H4 (cell line): ENCODE measurements at regions not wholly inside any gene's neighbourhood (a gene's known extent, or its start where the extent isn't known, plus 50 kb on each side); places are given as distances from the start of the nearest gene placed in this dataset.
"Not testable (repeated sequence)": the region's sequence is repeated elsewhere in the genome, so short reads cannot be mapped to it uniquely, and the experiment has no call there.

ENCODE experiments used
- DNase-seq: peaks from one replicate; pipeline ENCODE4 v3.0.0-alpha.2; 2015; ENCODE audit warnings: low spot score

DNA sequence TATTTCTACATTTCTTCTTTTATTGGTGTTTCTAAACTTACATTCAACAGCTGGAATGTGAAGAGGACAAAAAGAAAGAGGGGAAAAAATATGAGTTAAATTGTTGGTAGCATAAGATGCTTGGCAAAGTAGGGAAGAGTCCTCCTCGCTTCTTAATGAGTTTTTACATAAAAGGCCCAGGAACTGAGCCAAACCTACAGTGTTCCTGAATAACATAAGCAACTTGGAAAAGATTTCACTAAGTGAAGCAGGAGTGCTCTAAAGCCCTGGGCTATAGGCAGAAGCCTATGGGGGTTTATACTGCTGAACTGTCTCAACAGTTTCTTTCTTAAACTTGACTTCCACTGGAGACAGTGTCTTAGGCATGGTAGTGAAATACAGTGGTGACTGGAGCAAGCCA, 115.0 kb upstream of the USP25 start:
- no peak for DNase-seq

DNA sequence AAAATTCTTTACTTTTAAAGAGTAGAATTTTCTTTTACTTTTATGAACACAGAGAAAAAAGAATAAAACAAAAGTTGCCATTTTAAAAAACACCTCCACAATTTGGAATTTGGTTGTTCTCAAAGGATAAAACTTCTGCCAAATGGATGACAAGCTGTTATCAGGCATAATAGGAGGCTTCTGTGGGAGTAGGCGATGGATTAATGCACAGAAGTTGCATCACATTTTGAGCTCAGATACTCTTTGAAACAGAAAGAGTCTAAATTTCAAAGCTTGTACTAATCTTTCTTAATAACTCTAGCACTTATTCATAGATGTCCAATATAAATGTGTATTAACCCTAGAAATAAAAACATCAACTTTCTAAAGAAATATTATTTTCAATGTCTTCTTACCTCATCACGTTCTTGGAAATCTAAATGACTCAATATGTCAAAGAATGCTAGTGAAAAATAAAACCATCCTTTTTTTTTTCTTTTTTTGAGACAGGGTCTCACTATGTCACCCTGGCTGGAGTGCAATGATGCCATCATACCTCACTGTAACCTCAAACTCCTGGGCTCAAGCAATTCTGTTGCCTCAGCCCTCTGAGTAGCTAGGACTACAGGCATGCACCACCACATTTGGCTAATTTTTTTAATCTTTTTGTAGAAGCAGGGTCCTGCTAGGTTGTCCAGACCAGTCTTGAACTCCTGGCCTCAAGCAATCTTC, 112.8 kb upstream of the USP25 start:
- no peak for DNase-seq

DNA sequence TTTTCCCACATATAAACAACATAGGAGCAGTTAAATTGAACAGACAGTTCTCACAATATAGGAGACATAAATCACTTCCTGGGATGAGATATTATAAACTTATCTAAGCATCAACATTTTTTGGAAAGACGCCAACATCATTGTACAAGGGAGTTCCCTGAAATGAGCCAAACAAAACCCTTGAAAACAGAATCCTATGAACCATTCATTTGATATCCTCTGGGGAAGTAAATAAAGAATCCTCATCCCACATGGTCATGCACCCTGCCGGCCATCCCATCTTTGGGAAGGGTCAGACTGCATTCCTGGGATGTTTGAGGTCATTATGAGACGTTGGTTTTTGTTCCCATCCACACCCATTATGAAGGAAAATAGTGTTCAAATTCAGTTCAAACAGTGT, 111.8 kb upstream of the USP25 start:
- DNase-seq: no peak

DNA sequence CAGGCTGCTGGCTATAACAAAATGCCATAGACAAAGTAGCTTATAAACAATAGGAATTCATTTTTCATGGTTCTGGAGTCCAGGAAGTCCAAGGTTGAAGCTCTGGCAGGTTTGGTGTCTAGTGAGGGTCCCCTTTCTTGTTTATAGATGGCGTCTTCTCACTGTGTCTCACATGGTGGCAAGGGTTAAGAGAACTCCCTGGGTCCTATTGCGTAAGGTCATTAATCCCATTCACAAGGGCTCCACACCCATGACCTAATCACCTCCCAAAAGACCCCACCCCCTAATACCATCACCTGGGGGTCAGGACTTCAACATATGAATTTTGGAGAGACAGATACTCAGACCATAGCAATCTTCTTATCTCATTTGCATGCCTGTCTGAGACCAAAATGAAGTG, 108.9 kb upstream of the USP25 start:
- no peak for DNase-seq

DNA sequence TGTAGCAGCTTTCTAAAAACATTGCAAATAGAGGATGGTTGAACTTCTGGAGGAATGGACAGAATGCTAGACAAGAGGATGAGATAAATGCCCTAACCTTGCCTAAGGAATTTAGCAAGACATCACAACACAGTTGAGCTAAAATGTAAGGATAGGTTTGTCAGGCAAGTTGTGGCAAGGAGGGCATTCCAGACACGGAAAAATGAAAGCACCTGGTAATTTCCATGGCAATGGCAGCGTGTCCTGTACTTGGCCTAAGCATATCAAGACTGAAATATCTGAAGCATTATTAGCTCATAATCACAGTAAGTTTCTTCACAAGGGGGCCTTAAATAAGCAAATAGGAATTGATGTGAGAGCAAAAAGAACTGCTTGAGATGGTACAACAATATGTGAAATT, 105.1 kb upstream of the USP25 start:
- no peak for DNase-seq

DNA sequence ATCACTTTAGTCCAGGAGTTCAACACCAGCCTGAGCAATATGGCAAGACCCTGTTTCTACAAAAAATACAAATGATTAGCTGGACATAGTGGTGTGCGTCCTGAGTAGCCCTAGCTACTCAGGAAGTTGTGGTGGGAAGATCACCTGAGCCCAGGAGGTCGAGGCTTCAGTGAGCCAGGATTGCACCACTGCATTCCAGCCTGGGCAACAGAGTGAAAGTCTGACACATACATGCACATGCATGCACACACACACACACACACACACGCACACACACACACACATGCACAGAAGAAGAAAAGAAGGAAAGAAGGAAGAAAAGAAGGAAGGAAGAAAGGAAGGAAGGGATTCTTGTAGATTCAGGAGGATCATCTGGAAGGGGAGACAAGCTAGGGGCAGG, 104.4 kb upstream of the USP25 start:
- no peak for DNase-seq

DNA sequence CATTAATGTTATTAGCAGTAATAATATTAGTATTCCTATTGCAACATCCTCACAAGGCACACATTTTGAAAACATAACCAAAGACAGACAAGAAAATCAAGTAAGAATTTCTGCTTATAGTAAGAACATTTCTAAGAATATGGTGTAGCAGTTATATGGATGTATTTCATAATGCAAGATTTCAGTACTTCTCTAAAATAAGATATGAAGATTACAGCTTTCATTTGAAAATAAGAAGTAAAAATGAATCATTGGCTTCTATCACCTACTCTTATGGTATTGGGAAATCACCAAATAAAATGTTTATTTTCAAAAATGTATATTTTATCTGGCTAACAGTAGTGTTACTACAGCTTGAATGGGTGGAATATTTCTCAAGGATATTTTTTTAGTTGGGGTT, 103.8 kb upstream of the USP25 start:
- DNase-seq: no peak

DNA sequence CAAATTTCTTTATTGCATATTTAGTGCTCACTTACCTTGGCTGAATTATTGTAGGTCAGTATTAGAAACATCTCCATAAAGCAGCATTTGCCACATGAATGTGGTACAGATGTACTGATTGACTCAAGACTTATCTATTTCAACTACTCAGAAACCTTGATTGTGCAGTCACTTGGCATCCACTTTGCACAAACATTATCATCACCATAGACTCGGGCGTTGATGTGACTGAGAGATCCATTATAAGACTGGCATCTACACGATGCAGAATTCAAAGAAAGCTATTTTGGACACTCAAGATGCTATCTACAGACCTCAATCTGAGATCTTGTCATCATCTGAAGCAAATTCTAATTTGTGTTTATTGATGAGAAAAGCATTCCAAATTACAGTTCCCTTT, 102.8 kb upstream of the USP25 start:
- DNase-seq: no peak

DNA sequence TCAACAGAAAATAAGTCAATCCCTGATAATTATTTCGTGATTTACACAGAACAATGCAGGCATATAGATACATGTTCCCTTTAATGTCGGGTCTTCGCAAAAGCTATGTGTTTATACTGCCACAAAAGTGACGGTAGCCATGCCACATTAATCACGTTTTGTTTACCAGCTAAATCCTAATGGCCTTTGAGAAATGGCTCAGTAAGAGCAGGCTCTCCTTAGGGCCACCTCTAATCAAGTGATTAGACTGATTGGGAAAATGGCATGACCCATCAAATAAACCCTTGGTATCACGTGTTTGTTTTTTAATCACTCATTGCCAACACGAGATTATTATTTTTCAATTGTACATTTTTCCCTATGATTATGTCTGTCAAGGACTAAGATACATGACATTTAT, 102.0 kb upstream of the USP25 start:
- DNase-seq: no peak

DNA sequence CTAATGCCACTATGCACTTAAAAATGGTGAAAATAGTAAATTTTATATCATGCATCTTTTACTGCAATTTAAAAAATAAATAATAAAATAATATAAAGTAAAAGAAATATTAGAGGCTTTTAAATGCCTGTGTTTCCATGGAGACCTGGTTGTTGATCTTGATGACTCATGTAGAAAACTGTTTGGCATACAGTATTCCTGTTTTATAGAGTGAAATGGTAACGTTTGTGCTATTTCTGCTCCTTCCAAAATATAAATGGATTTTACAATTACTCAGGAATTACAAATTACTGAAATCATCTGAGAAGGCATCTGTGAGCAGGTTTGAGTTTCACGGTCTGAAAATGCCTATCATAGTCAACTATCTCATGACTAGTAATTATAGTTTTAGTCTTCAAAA, 98.4 kb upstream of the USP25 start:
- DNase-seq: no peak

DNA sequence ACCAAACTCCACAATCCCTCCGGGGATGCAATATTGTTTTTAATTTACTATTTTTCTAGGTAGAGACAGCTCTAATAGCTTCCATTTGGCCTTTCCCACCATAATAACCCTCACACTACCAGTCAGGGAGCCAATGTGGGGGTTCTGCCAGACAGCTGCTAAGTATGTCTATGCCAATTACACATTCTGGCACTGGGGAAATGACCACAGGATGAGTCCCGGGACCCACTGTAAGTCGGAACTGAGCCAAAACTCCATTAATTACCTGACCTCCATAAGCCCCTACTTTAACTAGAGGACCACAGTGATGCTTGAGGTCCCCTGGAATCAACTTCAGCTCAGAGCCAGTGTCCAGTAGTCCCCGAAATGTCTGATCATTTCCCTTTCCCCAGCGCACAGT, 95.2 kb upstream of the USP25 start:
- DNase-seq: not testable (repeated sequence)

DNA sequence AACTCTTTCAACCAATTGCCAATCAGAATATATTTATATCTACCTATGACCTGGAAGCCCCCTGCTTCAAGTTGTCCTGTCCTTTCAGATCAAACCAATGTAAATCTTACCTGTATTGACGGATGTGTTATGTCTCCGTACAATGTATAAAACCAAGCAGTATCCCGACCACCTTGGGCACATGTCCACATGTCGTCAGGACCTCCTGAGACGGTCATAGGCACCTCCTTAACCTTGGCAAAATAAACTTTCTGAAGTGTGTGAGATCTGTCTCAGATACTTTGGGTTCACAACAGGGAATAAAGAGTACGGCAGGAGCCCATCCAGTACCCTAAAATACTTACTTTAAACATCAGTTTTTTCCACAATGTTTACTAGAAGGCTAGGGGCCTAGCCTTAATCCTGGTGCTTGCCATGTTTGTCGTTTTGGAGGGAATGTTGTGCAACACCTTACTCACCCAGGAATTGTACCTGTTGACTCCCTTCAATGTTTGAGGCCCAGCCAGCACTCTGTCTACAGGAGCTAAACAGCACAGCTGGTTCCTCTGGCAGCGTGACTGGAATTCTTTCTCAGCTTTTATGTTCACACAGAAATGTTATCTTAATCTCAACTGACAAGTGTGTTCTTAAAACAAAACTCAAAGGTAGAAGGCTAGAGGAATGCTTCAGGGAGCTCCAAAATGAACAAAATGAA, 90.8 kb upstream of the USP25 start:
- DNase-seq: no peak

DNA sequence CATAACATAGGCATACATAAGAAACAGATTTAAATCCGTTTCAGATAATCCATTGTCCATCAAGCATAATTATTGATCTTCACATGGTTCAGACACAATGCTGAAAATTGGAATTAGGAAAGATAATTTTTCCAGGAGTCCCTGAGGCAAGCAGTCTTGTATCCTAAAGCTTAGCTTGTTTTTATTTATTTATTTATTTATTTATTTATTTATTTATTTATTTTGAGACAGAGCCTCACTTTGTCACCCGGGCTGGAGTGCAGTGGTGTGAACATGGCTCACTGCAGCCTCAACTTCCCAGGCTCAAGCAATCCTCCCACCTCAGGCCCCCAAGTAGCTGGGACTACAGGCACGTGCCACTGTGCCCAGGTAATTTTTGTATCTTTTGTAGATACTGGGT, 89.7 kb upstream of the USP25 start:
- DNase-seq: not testable (repeated sequence)

DNA sequence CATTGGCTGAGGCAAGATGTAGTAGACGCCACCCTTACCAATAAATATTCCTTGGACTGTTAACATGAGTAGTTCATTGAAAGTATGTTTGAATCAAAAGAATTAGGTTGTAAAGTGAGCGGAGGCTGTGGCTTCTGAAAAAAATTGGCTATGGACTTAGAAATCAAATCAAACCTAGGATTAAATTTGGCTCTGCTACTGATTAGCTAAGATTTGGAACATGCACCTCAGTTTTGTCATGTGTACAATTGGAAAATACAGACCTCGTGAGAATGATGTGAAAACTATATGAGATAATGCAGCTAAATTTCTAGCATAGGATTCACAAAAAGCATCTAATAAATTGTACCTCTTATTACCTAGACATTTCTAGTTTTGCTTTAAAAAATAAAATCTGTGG, 85.3 kb upstream of the USP25 start:
- no peak for DNase-seq

DNA sequence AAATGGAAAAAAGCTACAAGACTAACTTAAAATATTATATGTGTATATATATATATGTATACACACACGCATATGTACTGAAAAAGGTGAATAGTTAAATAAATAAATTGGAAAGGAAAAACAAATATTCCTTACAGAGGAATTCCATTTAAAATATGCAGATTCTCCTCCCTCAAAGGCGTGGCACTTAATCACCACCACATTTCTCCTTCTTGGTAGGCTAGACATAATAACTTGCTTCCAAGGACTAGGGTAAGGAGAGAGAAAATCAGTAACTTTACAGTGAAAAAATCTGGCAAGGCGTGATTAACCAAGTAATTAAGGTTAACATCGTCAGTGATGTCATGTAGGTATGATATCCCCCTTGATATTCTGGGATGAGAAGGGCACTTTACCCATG, 84.0 kb upstream of the USP25 start:
- no peak for DNase-seq

DNA sequence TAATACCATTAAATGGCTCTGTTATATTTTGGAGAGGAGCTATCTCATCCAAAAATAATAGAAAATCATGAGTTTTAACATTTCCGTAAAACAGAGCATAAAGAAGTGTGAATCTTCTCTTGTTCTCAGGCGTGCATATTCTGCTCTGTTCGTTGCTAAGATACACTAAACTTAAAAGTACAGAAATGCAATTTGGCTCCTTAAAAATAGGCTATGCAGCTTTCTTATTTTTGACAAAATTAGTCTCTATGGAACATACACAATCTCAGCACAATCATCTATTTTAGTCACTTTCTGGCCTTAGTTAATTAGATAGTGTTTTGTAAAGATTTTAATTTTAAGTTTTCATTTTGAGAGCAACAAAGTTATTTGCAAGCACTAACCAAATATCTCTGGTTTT, 79.0 kb upstream of the USP25 start:
- no peak for DNase-seq

DNA sequence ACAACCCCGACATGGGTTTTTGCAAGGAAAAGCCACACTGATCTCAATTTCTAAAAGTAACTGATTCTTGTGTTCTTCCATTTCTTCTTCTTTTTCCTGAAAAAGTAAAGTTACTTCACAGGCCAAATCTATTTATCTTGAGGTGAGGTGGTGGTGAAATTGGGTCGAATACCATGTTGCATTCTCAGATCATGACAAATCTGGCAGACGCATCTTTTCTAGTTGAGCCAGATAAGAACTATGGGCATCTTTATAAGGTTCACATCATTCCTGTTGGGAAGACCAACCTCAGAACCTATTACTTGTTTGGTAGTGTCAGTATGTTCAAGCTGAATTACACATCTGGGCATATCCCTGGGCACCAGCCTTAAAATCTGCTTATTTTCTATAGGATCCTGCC, 78.6 kb upstream of the USP25 start:
- DNase-seq: no peak

DNA sequence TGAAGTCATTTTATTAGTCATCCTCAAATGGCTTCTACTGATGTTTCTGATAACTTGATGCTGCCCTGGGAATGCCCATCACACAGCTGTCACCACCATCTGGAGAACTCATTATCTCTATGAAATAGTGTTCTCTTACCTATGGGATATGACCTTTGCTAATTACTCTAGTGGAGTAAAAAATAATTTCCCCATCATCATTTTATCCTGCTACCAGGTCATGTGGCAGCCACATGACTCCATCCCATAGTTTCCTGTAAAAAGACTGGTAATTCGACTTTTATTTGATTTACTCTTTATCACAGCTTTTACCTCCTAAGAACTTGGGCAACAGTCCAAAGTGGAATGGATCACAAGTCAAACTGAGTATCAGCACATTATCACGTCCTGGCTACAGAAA, 76.1 kb upstream of the USP25 start:
- DNase-seq: no peak

DNA sequence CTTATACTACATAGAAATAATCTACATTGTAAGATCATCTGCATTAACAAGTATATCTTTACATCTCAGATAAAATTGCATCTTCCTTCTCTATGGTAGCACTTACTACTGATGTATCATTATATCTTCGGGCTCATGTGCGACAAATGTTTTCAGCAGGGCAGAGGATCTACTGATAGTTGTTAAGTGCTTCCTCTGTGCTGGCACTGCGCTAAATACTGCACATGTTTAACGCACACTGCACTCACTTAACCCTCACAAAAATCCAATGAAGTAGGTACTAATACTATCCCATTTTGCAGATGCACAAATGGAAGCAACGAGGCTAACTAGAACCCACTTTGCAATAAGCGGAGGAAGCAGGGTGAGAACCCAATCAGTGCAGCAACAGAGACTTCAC, 75.6 kb upstream of the USP25 start:
- no peak for DNase-seq

DNA sequence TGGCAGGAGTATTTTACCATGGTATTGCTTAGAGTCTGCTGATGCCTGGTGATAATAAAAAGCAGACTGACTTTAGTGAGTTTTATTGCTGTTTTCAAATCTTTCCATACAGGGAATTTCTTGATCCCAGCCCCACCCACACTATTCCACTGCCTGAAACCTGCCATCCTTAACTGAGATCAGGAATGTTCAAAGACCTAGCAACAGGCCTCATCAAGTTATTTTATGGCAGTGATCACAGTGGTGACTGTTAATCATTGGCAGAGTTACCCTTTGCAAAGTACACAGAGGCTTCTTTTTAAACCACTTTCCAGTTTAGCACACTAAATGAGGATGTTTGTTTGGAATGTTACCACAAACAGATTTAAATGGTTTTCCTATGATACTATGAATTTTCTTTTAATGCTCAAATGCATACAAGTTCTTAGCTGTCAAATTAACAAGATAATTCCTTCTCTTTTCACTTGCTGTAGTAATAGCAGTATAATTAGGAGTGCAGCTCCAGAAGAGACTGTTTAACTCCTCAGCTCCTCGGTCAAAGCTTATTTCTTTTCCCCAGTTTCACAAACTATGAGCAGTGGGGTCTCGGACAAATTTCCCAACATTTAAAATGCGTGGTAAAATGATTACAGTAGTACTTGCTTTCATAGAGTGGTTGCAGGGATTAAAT, 69.9 kb upstream of the USP25 start:
- no peak for DNase-seq

DNA sequence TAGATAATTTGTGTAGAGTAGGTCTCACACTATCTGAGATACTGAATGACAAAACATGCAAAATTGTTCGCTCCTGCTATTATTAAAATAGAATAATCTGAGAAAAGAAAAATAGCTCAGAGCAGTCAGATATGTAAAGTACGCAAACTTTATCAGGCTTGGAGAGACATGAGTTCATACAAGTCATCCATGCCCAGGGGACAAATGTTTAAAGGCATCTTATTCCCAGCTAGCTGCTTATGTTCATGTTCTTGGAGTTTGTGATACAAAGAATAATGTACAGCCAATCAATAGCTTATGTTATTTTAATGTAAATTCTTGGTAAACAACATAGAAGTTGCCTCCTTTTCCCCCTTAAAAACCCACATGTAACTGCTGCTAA, 69.4 kb upstream of the USP25 start:
- no peak for DNase-seq

DNA sequence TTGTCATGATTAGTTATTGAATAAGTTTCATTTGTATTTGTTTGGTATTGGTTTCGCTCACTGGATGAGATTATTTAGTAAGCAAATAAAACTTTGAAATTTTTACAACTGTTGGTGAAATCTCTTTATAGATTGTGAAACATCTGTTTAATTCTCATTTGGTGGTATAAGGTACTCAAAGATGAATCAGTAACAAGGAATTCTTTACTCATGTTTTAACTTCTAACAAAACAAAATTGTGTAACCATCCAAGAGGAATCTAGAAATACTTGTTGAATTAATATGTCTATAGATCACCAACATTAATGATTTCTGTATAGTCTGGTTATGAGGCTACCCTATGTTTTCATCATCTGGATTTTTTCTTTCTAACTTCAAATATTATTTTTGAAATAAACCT, 62.8 kb upstream of the USP25 start:
- no peak for DNase-seq

DNA sequence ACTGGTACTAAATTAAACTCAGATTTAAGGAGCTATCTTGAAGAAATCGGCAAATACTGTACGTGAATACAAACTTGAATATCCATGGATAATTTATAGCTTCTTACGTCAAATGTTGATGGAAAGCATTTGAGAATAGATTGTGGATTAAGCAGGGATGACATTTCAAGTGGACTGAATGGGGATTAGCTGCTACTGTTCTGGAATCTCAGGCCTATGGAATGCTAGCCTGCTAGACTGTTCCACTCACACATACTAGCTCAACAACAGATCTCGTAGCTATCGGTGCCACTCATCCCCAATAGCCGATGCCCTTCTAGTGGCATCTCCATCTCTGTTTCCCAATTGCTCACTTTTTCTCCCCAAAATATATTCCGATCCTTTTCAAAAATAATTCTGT, 62.0 kb upstream of the USP25 start:
- no peak for DNase-seq
